ENCODE measurements at regions not wholly inside any gene's neighbourhood (a gene's known extent, or its start where the extent isn't known, plus 50 kb on each side); places are given as distances from the start of the nearest gene placed in this dataset.

- TF ChIP-seq CTCF (IDR thresholded peaks at IDR 0.05) (no peak), POLR2A (IDR thresholded peaks at IDR 0.05) (no peak)
These were observed 1249.2 kb downstream of the STIM2 start for GRCh38 chr4:28109801-28110200.

Data from lower leg skin (tissue), 3 donors.